Mesothelial cell of epicardium (in vitro differentiated cells): ENCODE measurements at regions not wholly inside any gene's neighbourhood (a gene's known extent, or its start where the extent isn't known, plus 50 kb on each side); places are given as distances from the start of the nearest gene placed in this dataset.
"Not testable (repeated sequence)": the region's sequence is repeated elsewhere in the genome, so short reads cannot be mapped to it uniquely, and the experiment has no call there.

Experiments
- DNase-seq, 2 experiments: peaks; one replicate each; pipeline ENCODE4 v3.0.0; 2021; ENCODE audit warnings: low spot score in 2 of 2; ENCODE audit not compliant: unreplicated experiment in 2 of 2
- H3K27ac Mint-ChIP-seq: 2 replicates; pipeline ENCODE4 v1.8.0; 2021; ENCODE audit warnings: mixed read lengths
- H3K27me3 Mint-ChIP-seq: 2 replicates; pipeline ENCODE4 v1.8.0; 2021; ENCODE audit warnings: low read depth, mixed read lengths
- H3K36me3 Mint-ChIP-seq: 2 replicates; pipeline ENCODE4 v1.8.0; 2021; ENCODE audit warnings: mixed read lengths
- H3K4me1 Mint-ChIP-seq: 2 replicates; pipeline ENCODE4 v1.8.0; 2021; ENCODE audit warnings: mixed read lengths
- H3K4me3 Mint-ChIP-seq: 2 replicates; pipeline ENCODE4 v1.8.0; 2021; ENCODE audit warnings: mild to moderate bottlenecking, moderate library complexity, mixed read lengths
- H3K9me3 Mint-ChIP-seq: 2 replicates; pipeline ENCODE4 v1.8.0; 2021; ENCODE audit warnings: mixed read lengths
- TF ChIP-seq, protein P1 (sequence below): fragments of 200-600 bp; sonication (generic); IDR thresholded peaks from one replicate; pipeline ENCODE4 v1.5.0; 2021; ENCODE audit warnings: antibody characterized with exemption; ENCODE audit not compliant: unreplicated experiment

DNA sequence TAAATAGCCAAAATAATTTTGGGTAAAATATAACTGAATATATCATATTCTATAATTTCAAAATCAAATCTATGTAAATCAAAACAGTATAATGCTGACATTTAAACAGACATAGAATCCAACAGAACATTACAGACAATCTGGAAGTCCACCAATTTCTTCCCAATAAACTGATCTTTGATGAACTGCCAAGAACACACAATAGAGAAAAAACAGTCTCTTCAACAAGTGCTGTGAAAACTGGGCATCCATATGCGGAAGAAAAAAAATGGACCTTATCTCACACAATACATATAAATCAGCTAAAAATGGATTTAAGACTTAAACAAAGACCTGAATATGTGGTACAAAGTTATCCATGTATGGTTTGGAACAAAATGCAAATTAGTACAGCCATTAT lies 1022.7 kb downstream of the TMEM121 start:
- Mint-ChIP-seq H3K27me3 (no peaks in the 10 kb centered on the region), H3K9me3 (peaks cover 70% of the 10 kb centered on the region), H3K4me3 (no peak overlapping the region), H3K27ac (no peak overlapping the region), H3K36me3 (peaks cover 4% of the 10 kb centered on the region), H3K4me1 (no peaks in the 10 kb centered on the region)
- TF ChIP-seq, protein P1, sequence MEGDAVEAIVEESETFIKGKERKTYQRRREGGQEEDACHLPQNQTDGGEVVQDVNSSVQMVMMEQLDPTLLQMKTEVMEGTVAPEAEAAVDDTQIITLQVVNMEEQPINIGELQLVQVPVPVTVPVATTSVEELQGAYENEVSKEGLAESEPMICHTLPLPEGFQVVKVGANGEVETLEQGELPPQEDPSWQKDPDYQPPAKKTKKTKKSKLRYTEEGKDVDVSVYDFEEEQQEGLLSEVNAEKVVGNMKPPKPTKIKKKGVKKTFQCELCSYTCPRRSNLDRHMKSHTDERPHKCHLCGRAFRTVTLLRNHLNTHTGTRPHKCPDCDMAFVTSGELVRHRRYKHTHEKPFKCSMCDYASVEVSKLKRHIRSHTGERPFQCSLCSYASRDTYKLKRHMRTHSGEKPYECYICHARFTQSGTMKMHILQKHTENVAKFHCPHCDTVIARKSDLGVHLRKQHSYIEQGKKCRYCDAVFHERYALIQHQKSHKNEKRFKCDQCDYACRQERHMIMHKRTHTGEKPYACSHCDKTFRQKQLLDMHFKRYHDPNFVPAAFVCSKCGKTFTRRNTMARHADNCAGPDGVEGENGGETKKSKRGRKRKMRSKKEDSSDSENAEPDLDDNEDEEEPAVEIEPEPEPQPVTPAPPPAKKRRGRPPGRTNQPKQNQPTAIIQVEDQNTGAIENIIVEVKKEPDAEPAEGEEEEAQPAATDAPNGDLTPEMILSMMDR = no peak
- DNase-seq = no peak

DNA sequence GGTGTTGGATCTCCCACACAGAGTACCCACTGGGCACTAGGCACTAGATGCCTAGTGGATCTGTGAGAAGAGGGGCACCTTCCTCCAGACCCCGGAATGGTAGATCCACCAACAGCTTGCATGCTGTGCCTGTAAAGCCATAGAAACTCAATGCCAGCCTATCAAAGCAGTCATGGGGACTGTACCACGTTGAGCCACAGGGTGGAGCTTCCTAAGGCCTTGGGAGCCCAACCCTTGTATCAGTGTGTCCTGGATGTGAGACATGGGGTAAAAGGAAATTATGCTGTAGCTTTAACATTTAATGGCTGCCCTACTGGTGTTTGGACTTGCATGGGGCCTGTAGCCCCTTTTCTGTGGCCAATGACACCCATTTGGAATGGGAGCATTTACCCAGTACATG lies 1024.9 kb downstream of the TMEM121 start:
- H3K4me3 Mint-ChIP-seq = no peak overlapping the region
- TF ChIP-seq, protein P1 = no peak
- no peaks in the 10 kb centered on the region for H3K4me1 Mint-ChIP-seq
- H3K9me3 Mint-ChIP-seq = peaks cover 61% of the 10 kb centered on the region
- no peak for DNase-seq
- H3K27ac Mint-ChIP-seq = no peak overlapping the region
- H3K27me3 Mint-ChIP-seq = no peaks in the 10 kb centered on the region
- peaks cover 1% of the 10 kb centered on the region for H3K36me3 Mint-ChIP-seq

DNA sequence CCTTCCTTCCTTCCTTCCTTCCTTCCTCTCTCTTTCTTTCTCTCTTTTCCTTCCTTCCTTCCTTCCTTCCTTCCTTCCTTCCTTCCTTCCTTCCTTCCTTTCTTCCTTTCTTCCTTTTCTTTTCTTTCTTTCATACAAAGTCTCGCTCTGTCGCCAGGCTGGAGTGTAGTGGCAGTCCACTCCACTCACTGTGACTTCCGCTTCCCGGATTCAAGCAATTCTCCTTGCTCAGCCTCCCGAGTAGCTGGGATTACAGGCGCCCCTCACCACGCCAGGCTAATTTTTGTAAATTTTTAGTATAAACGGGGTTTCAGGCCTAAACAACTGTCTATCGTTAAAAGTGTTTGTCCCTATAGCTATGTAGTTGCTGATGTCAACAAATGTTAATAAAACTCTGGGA lies 1029.8 kb downstream of the TMEM121 start:
- not testable (repeated sequence) for H3K4me1 Mint-ChIP-seq, H3K27me3 Mint-ChIP-seq, H3K4me3 Mint-ChIP-seq, H3K36me3 Mint-ChIP-seq, DNase-seq, H3K27ac Mint-ChIP-seq
- peaks cover 55% of the 10 kb centered on the region for H3K9me3 Mint-ChIP-seq

DNA sequence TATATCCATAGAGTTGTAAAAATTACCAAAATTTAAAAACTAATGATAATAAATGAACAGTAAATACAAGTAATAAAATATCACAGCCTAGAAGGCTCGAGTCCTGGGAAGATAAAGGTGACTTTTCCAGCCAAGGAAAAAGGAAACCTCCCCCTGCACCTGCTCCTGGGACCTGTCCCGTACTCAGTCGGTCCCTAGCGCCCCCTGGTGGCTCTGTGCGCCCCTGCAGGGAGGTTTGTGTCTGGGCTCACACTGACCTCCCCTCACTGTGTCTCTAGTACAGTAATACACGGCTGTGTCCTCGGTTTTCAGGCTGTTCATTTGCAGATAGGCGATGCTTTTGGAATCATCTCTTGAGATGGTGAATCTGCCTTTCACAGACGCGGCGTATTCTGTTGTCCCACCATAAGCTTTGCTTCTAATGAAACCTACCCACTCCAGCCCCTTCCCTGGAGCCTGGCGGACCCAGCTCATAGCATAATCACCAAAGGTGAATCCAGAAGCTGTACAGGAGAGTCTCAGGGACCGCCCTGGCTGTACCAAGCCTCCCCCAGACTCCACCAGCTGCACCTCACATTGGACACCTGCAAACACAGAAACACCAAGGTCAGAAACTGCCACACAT lies 1030.4 kb downstream of the TMEM121 start:
- H3K27ac Mint-ChIP-seq = no peak overlapping the region
- no peaks in the 10 kb centered on the region for H3K36me3 Mint-ChIP-seq
- no peaks in the 10 kb centered on the region for H3K27me3 Mint-ChIP-seq
- H3K9me3 Mint-ChIP-seq = peaks cover 50% of the 10 kb centered on the region
- DNase-seq = no peak
- H3K4me3 Mint-ChIP-seq = no peak overlapping the region
- H3K4me1 Mint-ChIP-seq = no peaks in the 10 kb centered on the region
- TF ChIP-seq, protein P1 = no peak

DNA sequence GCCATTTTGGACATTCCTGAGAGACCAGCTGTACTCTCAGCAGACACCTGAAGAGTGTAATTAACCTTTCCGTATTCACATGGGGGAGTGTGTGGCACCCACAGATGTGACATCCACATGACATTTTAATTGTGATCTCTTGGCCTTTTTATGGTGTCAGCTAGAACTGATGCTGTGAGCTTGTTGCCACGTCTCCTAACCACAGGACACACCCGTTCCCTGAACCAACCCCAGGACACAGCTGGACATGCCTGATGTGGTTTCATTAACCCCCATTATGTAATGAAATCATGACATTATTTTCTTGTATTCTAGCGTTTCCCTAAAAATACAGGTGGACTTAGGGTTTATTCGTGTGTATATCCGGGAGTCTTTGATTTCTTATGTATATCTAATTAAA lies 1036.1 kb downstream of the TMEM121 start:
- Mint-ChIP-seq H3K4me3 (no peak overlapping the region), H3K4me1 (no peaks in the 10 kb centered on the region), H3K9me3 (peaks cover 66% of the 10 kb centered on the region), H3K36me3 (no peaks in the 10 kb centered on the region), H3K27ac (no peak overlapping the region), H3K27me3 (no peaks in the 10 kb centered on the region)
- TF ChIP-seq, protein P1 = no peak
- no peak for DNase-seq

DNA sequence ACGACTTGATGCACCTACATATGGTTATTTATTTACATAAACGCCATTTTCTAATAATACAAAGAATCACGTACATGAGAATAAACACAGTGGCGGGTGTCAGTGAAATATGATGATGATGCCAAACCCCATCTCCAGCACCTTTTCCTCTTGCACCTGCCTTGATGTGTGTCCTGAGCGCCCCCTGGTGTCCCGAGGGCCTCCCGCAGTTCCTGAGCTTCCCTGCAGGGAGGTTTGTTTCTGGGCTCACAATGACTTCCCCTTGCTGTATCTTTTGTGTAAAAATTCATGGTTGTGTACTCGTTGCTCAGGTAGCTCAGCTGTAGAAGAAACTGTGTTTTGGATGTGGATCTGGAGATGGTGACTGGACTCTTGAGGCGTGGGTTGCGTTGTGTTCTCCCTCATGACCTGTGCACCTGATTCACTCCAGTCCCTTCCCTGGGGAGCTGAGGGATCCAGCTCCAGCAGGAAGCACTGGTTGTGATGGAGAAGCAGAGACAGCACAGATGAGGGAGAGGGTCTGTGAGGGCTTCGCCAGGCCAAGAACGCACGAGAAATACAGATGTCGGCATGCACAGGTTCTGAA lies 1037.8 kb downstream of the TMEM121 start:
- H3K4me3 Mint-ChIP-seq = no peak overlapping the region
- TF ChIP-seq, protein P1 = no peak
- H3K9me3 Mint-ChIP-seq = peaks cover 71% of the 10 kb centered on the region
- H3K27ac Mint-ChIP-seq = no peak overlapping the region
- H3K36me3 Mint-ChIP-seq = no peaks in the 10 kb centered on the region
- no peak for DNase-seq
- H3K27me3 Mint-ChIP-seq = no peaks in the 10 kb centered on the region
- H3K4me1 Mint-ChIP-seq = no peaks in the 10 kb centered on the region
